ENCODE measurements at regions not wholly inside any gene's neighbourhood (a gene's known extent, or its start where the extent isn't known, plus 50 kb on each side); places are given as distances from the start of the nearest gene placed in this dataset.

DNA sequence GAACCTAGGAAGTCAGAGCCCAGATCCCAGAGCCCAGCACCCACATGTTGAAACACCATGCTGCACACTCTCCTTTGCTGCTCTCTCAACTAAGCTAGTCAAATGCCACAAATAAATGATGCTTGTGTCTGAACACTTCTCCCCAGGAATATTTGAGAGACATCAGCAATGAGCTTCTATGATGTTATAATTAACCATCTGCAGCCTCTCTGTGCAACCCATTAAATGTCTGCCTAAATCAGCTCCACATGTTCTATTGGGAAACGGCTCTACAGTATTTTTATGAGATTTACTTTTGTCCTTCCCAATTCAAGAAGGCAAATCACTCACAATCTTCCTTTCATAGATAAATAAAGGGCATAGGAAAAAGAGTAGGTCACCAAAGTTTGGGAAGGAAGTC is 266.8 kb upstream of the PARD3B start:
- Histone ChIP-seq H3K4me3 (ENCODE audit: low read depth, low read length) (no peak overlapping the region), H3K36me3 (ENCODE audit: control insufficient read depth, insufficient read depth, low read length) (no peaks in the 10 kb centered on the region), H3K27me3 (ENCODE audit: control insufficient read depth, insufficient read depth, low read length) (peaks cover 1% of the 10 kb centered on the region)
- no peak for FAIRE-seq
- DNase-seq (ENCODE audit: low read depth) = no peak
- TF ChIP-seq, protein P1, sequence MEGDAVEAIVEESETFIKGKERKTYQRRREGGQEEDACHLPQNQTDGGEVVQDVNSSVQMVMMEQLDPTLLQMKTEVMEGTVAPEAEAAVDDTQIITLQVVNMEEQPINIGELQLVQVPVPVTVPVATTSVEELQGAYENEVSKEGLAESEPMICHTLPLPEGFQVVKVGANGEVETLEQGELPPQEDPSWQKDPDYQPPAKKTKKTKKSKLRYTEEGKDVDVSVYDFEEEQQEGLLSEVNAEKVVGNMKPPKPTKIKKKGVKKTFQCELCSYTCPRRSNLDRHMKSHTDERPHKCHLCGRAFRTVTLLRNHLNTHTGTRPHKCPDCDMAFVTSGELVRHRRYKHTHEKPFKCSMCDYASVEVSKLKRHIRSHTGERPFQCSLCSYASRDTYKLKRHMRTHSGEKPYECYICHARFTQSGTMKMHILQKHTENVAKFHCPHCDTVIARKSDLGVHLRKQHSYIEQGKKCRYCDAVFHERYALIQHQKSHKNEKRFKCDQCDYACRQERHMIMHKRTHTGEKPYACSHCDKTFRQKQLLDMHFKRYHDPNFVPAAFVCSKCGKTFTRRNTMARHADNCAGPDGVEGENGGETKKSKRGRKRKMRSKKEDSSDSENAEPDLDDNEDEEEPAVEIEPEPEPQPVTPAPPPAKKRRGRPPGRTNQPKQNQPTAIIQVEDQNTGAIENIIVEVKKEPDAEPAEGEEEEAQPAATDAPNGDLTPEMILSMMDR (IDR thresholded peaks at IDR 0.05; ENCODE audit: insufficient read depth, low read length, severe bottlenecking) = no peak

DNA sequence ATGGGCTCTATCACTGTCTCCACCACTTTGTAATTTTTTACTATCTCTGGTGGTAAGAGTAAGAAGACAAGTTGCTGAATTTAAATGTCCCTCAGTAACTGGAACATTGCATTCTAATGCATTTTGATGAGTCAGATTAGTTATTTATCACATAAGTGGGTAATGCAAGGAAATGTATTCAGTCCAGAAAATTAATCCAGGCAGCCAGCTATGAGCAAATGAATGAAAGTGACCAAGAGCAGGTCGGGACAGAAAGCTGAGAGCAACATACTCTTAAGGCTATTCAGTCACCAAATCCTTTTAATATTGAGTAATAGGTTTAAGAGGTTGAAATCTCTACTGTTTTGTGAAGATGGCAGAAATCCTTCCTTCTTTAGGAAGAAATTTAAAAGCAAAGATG is 265.5 kb upstream of the PARD3B start:
- peak; percentile 47 for DNase-seq (ENCODE audit: low read depth)

DNA sequence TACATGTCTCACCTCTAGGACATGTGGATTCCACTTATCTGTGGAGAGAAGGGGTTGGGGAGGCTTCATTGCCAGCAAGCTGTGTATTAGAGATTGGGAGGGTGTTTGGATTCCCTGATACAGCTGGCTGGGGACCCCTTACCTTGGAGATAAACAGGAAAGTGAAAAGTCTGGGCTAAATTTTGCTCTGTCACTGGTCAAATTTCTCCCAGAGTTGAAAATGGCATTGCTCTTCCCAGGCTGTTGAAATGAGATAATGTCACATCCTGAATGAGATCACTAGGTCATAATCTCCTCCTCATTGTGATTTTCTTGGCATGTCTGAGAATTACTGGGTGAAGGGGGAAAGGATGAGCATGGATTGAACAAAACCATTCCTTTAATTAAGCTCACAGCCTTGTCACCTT is 265.0 kb upstream of the PARD3B start:
- no peak for FAIRE-seq
- no peak overlapping the region for H3K4me3 ChIP-seq (ENCODE audit: low read depth, low read length)
- no peak for DNase-seq (ENCODE audit: low read depth)
- TF ChIP-seq, protein P1 (IDR thresholded peaks at IDR 0.05; ENCODE audit: insufficient read depth, low read length, severe bottlenecking) = no peak
- peaks cover 1% of the 10 kb centered on the region for H3K27me3 ChIP-seq (ENCODE audit: control insufficient read depth, insufficient read depth, low read length)
- H3K36me3 ChIP-seq (ENCODE audit: control insufficient read depth, insufficient read depth, low read length) = no peaks in the 10 kb centered on the region

More for the DNA sequence above, 265.5 kb upstream of the PARD3B start:
- H3K27me3 ChIP-seq (ENCODE audit: control insufficient read depth, insufficient read depth, low read length) = peaks cover 1% of the 10 kb centered on the region
- H3K36me3 ChIP-seq (ENCODE audit: control insufficient read depth, insufficient read depth, low read length) = no peaks in the 10 kb centered on the region
- H3K4me3 ChIP-seq (ENCODE audit: low read depth, low read length) = no peak overlapping the region
- TF ChIP-seq, protein P1 (IDR thresholded peaks at IDR 0.05; ENCODE audit: insufficient read depth, low read length, severe bottlenecking) = no peak
- no peak for FAIRE-seq

DNA sequence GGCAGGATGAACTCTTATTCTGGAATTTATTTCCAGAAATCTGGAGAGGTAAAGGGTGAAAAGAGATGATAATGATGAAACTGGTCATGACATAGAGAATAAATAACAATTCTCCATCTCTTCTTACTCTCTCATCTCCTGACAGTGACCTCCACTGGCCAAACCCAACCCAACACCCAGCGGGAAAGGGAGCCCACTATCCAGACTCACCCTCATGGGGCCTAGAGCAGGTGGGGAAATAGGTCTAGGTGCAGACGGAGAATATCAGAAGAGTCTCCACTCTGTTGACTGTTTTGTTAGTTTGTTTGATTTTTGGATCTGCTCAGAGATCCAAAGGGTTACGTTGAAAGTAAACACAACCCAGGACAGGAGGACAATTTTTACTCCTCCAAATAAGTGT is 263.2 kb upstream of the PARD3B start:
- Histone ChIP-seq H3K36me3 (ENCODE audit: control insufficient read depth, insufficient read depth, low read length) (no peaks in the 10 kb centered on the region), H3K4me3 (ENCODE audit: low read depth, low read length) (no peak overlapping the region), H3K27me3 (ENCODE audit: control insufficient read depth, insufficient read depth, low read length) (peaks cover 1% of the 10 kb centered on the region)
- no peak for DNase-seq (ENCODE audit: low read depth)
- TF ChIP-seq, protein P1 (IDR thresholded peaks at IDR 0.05; ENCODE audit: insufficient read depth, low read length, severe bottlenecking) = no peak
- FAIRE-seq = no peak

DNA sequence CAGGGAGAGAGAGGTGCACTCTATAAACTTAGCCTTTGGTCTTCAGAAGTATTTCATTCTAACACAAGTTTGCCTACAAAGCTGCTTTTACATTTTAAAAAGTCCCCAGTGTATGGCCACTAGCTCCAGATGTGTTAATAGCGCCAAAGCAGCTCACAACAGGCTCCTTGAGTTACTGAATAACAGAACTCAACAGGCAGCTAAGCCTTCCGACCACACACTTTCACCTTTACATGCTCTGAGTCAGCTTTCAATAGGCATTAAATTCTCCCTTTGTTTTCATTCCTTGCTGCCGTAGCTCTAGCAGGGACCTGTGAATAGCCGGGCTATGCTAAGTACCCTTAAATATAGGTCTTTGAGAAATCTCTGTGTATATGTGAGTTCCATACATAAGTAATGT is 262.8 kb upstream of the PARD3B start:
- DNase-seq (ENCODE audit: low read depth) (peak; percentile 50), FAIRE-seq (no peak)
- Histone ChIP-seq H3K27me3 (ENCODE audit: control insufficient read depth, insufficient read depth, low read length) (peaks cover 1% of the 10 kb centered on the region), H3K36me3 (ENCODE audit: control insufficient read depth, insufficient read depth, low read length) (no peaks in the 10 kb centered on the region), H3K4me3 (ENCODE audit: low read depth, low read length) (no peak overlapping the region)
- TF ChIP-seq, protein P1 (IDR thresholded peaks at IDR 0.05; ENCODE audit: insufficient read depth, low read length, severe bottlenecking) = no peak

DNA sequence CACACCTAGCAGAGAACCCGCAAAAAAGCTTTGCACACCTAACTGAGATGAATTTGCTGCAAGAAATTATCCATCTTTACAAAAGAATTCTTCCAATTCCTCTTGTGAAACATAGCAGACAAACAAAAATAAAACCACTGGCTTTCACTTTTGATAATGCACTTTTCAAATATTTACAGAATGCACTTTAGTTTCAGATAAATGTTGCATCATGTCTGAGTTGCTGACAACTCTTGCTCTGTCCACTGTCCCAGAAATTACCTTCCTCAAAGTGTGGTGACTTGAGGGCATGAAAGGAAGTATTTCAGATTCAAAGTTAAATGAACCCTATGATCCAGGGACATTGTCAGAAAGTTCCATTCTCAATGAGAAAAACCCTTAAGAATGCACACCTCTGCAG is 256.2 kb upstream of the PARD3B start:
- DNase-seq (ENCODE audit: low read depth) (no peak), FAIRE-seq (no peak)
- no peaks in the 10 kb centered on the region for H3K27me3 ChIP-seq (ENCODE audit: control insufficient read depth, insufficient read depth, low read length)
- TF ChIP-seq, protein P1 (IDR thresholded peaks at IDR 0.05; ENCODE audit: insufficient read depth, low read length, severe bottlenecking) = no peak
- H3K36me3 ChIP-seq (ENCODE audit: control insufficient read depth, insufficient read depth, low read length) = no peaks in the 10 kb centered on the region
- H3K4me3 ChIP-seq (ENCODE audit: low read depth, low read length) = no peak overlapping the region
